MM.1S (cell line): ENCODE measurements at regions not wholly inside any gene's neighbourhood (a gene's known extent, or its start where the extent isn't known, plus 50 kb on each side); places are given as distances from the start of the nearest gene placed in this dataset.

Experiments used
- DNase-seq: peaks from one replicate; pipeline ENCODE4 v3.0.0-alpha.2; 2015
- H2AFZ ChIP-seq: fragments of 300-600 bp; sonication (generic); 2 replicates; pipeline ENCODE4 v1.6.0; 2016; ENCODE audit warnings: antibody characterized with exemption, low read length
- H3F3A ChIP-seq: fragments of 300-600 bp; sonication (generic); 2 replicates; pipeline ENCODE4 v1.6.1; 2016; ENCODE audit warnings: mild to moderate bottlenecking, antibody characterized with exemption, low read length, moderate library complexity, mixed read lengths; ENCODE audit not compliant: insufficient read depth
- H3K27ac ChIP-seq: fragments of 300-600 bp; sonication (generic); 2 replicates; pipeline ENCODE4 v1.5.1; 2016; ENCODE audit warnings: mild to moderate bottlenecking, low read length
- H3K27me3 ChIP-seq: fragments of 300-600 bp; sonication (generic); replicated peaks from 2 replicates; pipeline ENCODE4 v1.6.0; 2016; ENCODE audit warnings: low read length; ENCODE audit not compliant: insufficient read depth
- H3K36me3 ChIP-seq: fragments of 300-600 bp; sonication (generic); replicated peaks from 2 replicates; pipeline ENCODE4 v1.6.1; 2016; ENCODE audit warnings: mild to moderate bottlenecking, low read length, mixed read lengths; ENCODE audit not compliant: insufficient read depth
- H3K4me1 ChIP-seq: fragments of 300-600 bp; sonication (generic); 2 replicates; pipeline ENCODE4 v1.6.1; 2016; ENCODE audit warnings: low read length, mixed read lengths
- H3K4me2 ChIP-seq: fragments of 300-600 bp; sonication (generic); 2 replicates; pipeline ENCODE4 v1.6.0; 2016; ENCODE audit warnings: low read depth, low read length
- H3K4me3 ChIP-seq: fragments of 300-600 bp; sonication (generic); 2 replicates; pipeline ENCODE4 v1.5.1; 2016; ENCODE audit warnings: low read length, mixed read lengths
- H3K79me2 ChIP-seq: fragments of 300-600 bp; sonication (generic); 2 replicates; pipeline ENCODE4 v1.6.1; 2016; ENCODE audit warnings: mixed run types, low read length, mixed read lengths
- H3K9ac ChIP-seq: fragments of 300-600 bp; sonication (generic); 2 replicates; pipeline ENCODE4 v1.6.1; 2016; ENCODE audit warnings: low read length, mixed read lengths
- H3K9me2 ChIP-seq: fragments of 300-600 bp; sonication (generic); replicated peaks from 2 replicates; pipeline ENCODE4 v1.6.1; 2016; ENCODE audit warnings: mild to moderate bottlenecking, low read length, mixed read lengths; ENCODE audit not compliant: insufficient read depth
- H3K9me3 ChIP-seq: fragments of 300-600 bp; sonication (generic); replicated peaks from 2 replicates; pipeline ENCODE4 v1.6.1; 2016; ENCODE audit warnings: mild to moderate bottlenecking, low read length, mixed read lengths; ENCODE audit not compliant: insufficient read depth
- H4K20me1 ChIP-seq: fragments of 300-600 bp; sonication (generic); 2 replicates; pipeline ENCODE4 v1.6.1; 2016; ENCODE audit warnings: mild to moderate bottlenecking, low read length, moderate library complexity, mixed read lengths; ENCODE audit not compliant: insufficient read depth
- CTCF ChIP-seq: fragments of 300-600 bp; sonication (generic); IDR thresholded peaks from 2 replicates; pipeline ENCODE4 v1.5.1; 2016; ENCODE audit warnings: antibody characterized with exemption, low read length, mixed read lengths
- EZH2 ChIP-seq: fragments of 300-600 bp; sonication (generic); optimal IDR thresholded peaks from 2 replicates; pipeline ENCODE3; 2017; ENCODE audit warnings: low read depth, mild to moderate bottlenecking, antibody characterized with exemption, low read length, mixed read lengths
- EZH2phosphoT487 ChIP-seq: fragments of 300-600 bp; sonication (generic); IDR thresholded peaks from 2 replicates; pipeline ENCODE4 v1.6.1; 2018; ENCODE audit warnings: antibody characterized with exemption, low read length

- Histone ChIP-seq H3K79me2 (no peaks in the 10 kb centered on the region), H3K4me3 (no peak overlapping the region), H4K20me1 (no peaks in the 10 kb centered on the region), H3K4me1 (no peaks in the 10 kb centered on the region), H3K4me2 (no peak overlapping the region), H3K36me3 (no peaks in the 10 kb centered on the region), H3K9me2 (no peaks in the 10 kb centered on the region), H3K9ac (no peak overlapping the region), H3K27me3 (peaks cover 52% of the 10 kb centered on the region), H2AFZ (no peak overlapping the region), H3F3A (no peaks in the 10 kb centered on the region), H3K27ac (no peak overlapping the region), H3K9me3 (no peaks in the 10 kb centered on the region)
- no peak for DNase-seq
- TF ChIP-seq EZH2 (no peak), EZH2phosphoT487 (no peak), CTCF (no peak)
These were observed 126.8 kb upstream of the PRMT8 start for GRCh38 chr12:3364226-3364625.

GRCh38 chr12:3364661-3365462 lies 126.1 kb upstream of the PRMT8 start:
- TF ChIP-seq EZH2phosphoT487 (no peak), EZH2 (no peak), CTCF (no peak)
- Histone ChIP-seq H3K9ac (no peak overlapping the region), H3F3A (no peaks in the 10 kb centered on the region), H3K4me2 (no peak overlapping the region), H3K79me2 (no peaks in the 10 kb centered on the region), H2AFZ (no peak overlapping the region), H4K20me1 (no peaks in the 10 kb centered on the region), H3K9me2 (no peaks in the 10 kb centered on the region), H3K4me1 (no peaks in the 10 kb centered on the region), H3K4me3 (no peak overlapping the region), H3K36me3 (no peaks in the 10 kb centered on the region), H3K9me3 (no peaks in the 10 kb centered on the region), H3K27me3 (peaks cover 52% of the 10 kb centered on the region), H3K27ac (no peak overlapping the region)
- no peak for DNase-seq

DNA sequence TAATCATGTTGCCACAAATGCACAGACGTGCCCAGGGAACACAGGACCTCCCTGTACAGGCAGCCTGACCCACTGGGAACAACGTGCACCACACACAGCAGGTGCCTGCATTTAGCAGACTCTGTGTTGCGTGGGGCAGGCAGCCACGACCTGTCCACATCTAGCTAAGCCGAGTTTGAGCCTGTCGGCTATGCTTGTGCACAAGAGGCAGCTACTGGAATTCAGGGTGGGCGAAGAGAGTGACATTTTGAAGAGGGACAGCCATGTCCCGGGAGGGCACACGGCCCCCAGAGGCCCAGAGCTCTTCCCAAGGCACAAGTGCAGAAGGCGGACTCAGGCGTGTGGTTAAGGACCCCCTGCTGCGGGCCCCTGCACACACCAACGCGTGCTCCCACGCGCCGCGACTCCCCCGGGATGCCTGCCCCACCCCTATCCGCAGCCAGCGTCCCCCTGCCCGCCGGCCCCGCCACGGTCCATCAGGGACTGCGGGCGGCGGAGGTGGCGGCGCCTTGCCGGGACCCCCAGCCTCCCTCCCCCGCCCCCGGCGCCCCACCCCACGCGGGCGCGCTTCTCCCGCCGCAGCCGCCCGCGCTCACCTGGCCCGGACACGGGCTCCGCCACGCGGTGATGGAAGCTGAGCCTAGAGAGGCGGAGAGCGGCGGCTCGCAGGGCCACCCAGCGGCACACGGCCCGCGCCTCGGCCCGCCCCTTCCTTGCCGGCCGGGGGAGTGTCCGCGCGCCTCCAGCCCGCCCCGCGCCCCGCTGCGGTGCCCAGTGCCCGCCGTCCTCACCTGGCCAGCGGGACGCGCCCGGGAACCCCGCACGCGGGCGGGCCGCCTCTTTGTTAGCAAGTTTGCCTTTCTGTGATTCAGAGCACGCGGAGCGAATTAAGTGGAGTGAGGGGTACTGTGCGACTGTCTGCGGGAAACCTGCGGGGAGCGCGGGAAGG lies 125.3 kb upstream of the PRMT8 start:
- H3K4me2 ChIP-seq = no peak overlapping the region
- H3K4me1 ChIP-seq = no peaks in the 10 kb centered on the region
- H3K27ac ChIP-seq = no peak overlapping the region
- no peak overlapping the region for H2AFZ ChIP-seq
- no peaks in the 10 kb centered on the region for H3K9me2 ChIP-seq
- no peaks in the 10 kb centered on the region for H3K36me3 ChIP-seq
- TF ChIP-seq EZH2 = no peak
- H3K9me3 ChIP-seq = no peaks in the 10 kb centered on the region
- H3K27me3 ChIP-seq = peaks cover 43% of the 10 kb centered on the region
- H4K20me1 ChIP-seq = no peaks in the 10 kb centered on the region
- no peak for DNase-seq
- H3K4me3 ChIP-seq = no peak overlapping the region
- H3K9ac ChIP-seq = no peak overlapping the region
- H3K79me2 ChIP-seq = no peaks in the 10 kb centered on the region
- H3F3A ChIP-seq = no peaks in the 10 kb centered on the region
